ENCODE measurements at regions not wholly inside any gene's neighbourhood (a gene's known extent, or its start where the extent isn't known, plus 50 kb on each side); places are given as distances from the start of the nearest gene placed in this dataset.
"Not testable (repeated sequence)": the region's sequence is repeated elsewhere in the genome, so short reads cannot be mapped to it uniquely, and the experiment has no call there.

GRCh38 chr2:118372886-118373830 is 284.9 kb downstream of the INSIG2 start:
- DNase-seq (ENCODE audit: low read depth in 2 of 2): peak in 1 of 2 donors; percentile 8
- no peak overlapping the region for H3K4me3 ChIP-seq (replicated peaks in 1 of 2; ENCODE audit: low read depth in 2 of 2, low read length in 2 of 2)
- no peak for TF ChIP-seq CTCF (IDR thresholded peaks at IDR 0.05; ENCODE audit: low read depth, low read length)

DNA sequence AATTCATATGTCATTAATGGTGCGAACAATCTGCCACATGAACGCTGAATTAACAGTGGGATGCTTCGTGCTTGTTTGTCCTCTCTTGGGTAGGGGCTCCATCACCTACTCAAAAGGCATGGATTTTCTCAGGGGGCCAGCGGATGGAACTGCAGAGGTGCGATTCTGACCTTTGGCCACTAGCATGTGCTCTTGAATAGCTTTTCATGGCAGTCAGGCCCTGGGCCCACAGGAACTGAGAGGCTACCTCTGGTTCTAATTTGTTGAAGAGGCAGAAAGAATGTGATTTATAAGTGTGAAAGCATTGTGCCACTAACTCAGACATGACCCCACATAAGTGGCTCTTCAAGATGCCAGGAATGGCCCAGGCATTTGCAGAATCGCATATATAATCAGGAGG is 283.2 kb downstream of the INSIG2 start:
- H3K4me3 ChIP-seq (replicated peaks in 1 of 2; ENCODE audit: low read depth in 2 of 2, low read length in 2 of 2): no peak overlapping the region
- peak; percentile 34 to 65 for DNase-seq (ENCODE audit: low read depth in 2 of 2)
- peak; percentile 81 for TF ChIP-seq CTCF (IDR thresholded peaks at IDR 0.05; ENCODE audit: low read depth, low read length)

- not testable (repeated sequence) for H3K4me3 ChIP-seq (replicated peaks in 1 of 2; ENCODE audit: low read depth in 2 of 2, low read length in 2 of 2); DNase-seq (ENCODE audit: low read depth in 2 of 2)
Observed at GRCh38 chr2:118369521-118369920, 281.2 kb downstream of the INSIG2 start.

- TF ChIP-seq CTCF (IDR thresholded peaks at IDR 0.05; ENCODE audit: low read depth, low read length): no peak
- no peak for DNase-seq (ENCODE audit: low read depth in 2 of 2)
- no peak overlapping the region for H3K4me3 ChIP-seq (replicated peaks in 1 of 2; ENCODE audit: low read depth in 2 of 2, low read length in 2 of 2)
Observed at GRCh38 chr2:118363604-118364003, 275.3 kb downstream of the INSIG2 start.

- no peak overlapping the region for H3K4me3 ChIP-seq (replicated peaks in 1 of 2; ENCODE audit: low read depth in 2 of 2, low read length in 2 of 2)
- TF ChIP-seq CTCF (IDR thresholded peaks at IDR 0.05; ENCODE audit: low read depth, low read length): no peak
- no peak for DNase-seq (ENCODE audit: low read depth in 2 of 2)
Observed at GRCh38 chr2:118356051-118356450, 267.8 kb downstream of the INSIG2 start.

GRCh38 chr2:118351796-118352195 is 263.5 kb downstream of the INSIG2 start:
- H3K4me3 ChIP-seq (replicated peaks in 1 of 2; ENCODE audit: low read depth in 2 of 2, low read length in 2 of 2): no peak overlapping the region
- no peak for DNase-seq (ENCODE audit: low read depth in 2 of 2)
- TF ChIP-seq CTCF (IDR thresholded peaks at IDR 0.05; ENCODE audit: low read depth, low read length): no peak

DNA sequence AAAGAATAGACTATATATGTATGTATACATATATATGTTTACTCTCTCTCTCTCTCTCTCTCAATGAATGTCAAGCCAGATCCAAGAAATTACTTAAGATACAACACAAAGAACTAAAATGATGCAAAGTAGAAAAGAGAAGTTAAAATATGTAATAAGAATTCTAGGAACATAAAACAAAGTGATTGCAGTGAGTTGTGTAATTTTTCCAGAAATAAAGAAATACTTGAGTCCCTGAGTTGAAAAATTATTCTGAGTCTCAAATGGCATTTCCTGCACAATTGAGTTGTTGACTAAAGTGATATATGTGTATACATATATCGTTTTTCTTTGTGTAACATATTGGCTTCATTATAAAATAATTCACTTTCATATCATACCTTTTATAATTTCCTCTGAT is 262.4 kb downstream of the INSIG2 start:
- no peak for TF ChIP-seq CTCF (IDR thresholded peaks at IDR 0.05; ENCODE audit: low read depth, low read length)
- no peak for DNase-seq (ENCODE audit: low read depth in 2 of 2)
- H3K4me3 ChIP-seq (replicated peaks in 1 of 2; ENCODE audit: low read depth in 2 of 2, low read length in 2 of 2): no peak overlapping the region

Data from cardiac fibroblast (primary cell).